Astrocyte (in vitro differentiated cells and primary cell): ENCODE measurements at regions not wholly inside any gene's neighbourhood (a gene's known extent, or its start where the extent isn't known, plus 50 kb on each side); places are given as distances from the start of the nearest gene placed in this dataset.

Experiments used
- DNase-seq: peaks from one replicate; pipeline ENCODE4 v3.0.0-alpha.2; 2010; ENCODE audit warnings: low read depth
- FAIRE-seq: peaks from 2 replicates; lab custom pipeline; 2011; peaks lifted over from hg19 to GRCh38; lab: Jason Lieb, UNC
- H2AFZ ChIP-seq: 2 replicates; pipeline ENCODE4 v1.6.0; 2012; ENCODE audit warnings: low read depth, low read length, inconsistent platforms
- H3K27ac ChIP-seq: 2 replicates; pipeline ENCODE4 v1.5.1; 2011; ENCODE audit warnings: low read depth, low read length, inconsistent platforms
- H3K27me3 ChIP-seq: 2 replicates; pipeline ENCODE4 v1.6.0; 2011; ENCODE audit warnings: low read length, inconsistent platforms; ENCODE audit not compliant: insufficient read depth
- H3K36me3 ChIP-seq: 2 replicates; pipeline ENCODE4 v1.5.1; 2011; ENCODE audit warnings: low read length, inconsistent platforms; ENCODE audit not compliant: insufficient read depth
- H3K4me1 ChIP-seq: 2 replicates; pipeline ENCODE4 v1.5.1; 2011; ENCODE audit warnings: low read length, inconsistent platforms; ENCODE audit not compliant: insufficient read depth
- H3K4me2 ChIP-seq: 2 replicates; pipeline ENCODE4 v1.6.0; 2012; ENCODE audit warnings: low read length, inconsistent platforms
- H3K4me3 ChIP-seq: 2 replicates; pipeline ENCODE4 v1.5.1; 2011; ENCODE audit warnings: low read depth, mild to moderate bottlenecking, low read length, inconsistent platforms; ENCODE audit not compliant: insufficient read depth
- H3K79me2 ChIP-seq: 2 replicates; pipeline ENCODE4 v1.6.0; 2012; ENCODE audit warnings: mild to moderate bottlenecking, low read length, inconsistent platforms; ENCODE audit not compliant: insufficient read depth
- H3K9ac ChIP-seq: 2 replicates; pipeline ENCODE4 v1.6.0; 2012; ENCODE audit warnings: mild to moderate bottlenecking, low read length, inconsistent platforms
- H3K9me3 ChIP-seq: 2 replicates; pipeline ENCODE4 v1.5.1; 2012; ENCODE audit warnings: low read depth, mild to moderate bottlenecking, low read length, inconsistent platforms; ENCODE audit not compliant: insufficient read depth
- H4K20me1 ChIP-seq: 2 replicates; pipeline ENCODE4 v1.6.0; 2012; ENCODE audit warnings: low read length, inconsistent platforms; ENCODE audit not compliant: insufficient read depth
- H3K27ac Mint-ChIP-seq: one replicate; pipeline ENCODE4 v1.8.0; 2021; ENCODE audit warnings: mild to moderate bottlenecking, mixed read lengths; ENCODE audit not compliant: unreplicated experiment
- H3K27me3 Mint-ChIP-seq: one replicate; pipeline ENCODE4 v1.8.0; 2021; ENCODE audit warnings: low read depth, mixed read lengths; ENCODE audit not compliant: unreplicated experiment
- H3K36me3 Mint-ChIP-seq: one replicate; pipeline ENCODE4 v1.8.0; 2021; ENCODE audit warnings: low read depth, mixed read lengths; ENCODE audit not compliant: unreplicated experiment
- H3K4me1 Mint-ChIP-seq: one replicate; pipeline ENCODE4 v1.8.0; 2021; ENCODE audit warnings: low read depth, mixed read lengths; ENCODE audit not compliant: unreplicated experiment
- H3K4me3 Mint-ChIP-seq: one replicate; pipeline ENCODE4 v1.8.0; 2021; ENCODE audit warnings: mild to moderate bottlenecking, moderate library complexity, mixed read lengths; ENCODE audit not compliant: unreplicated experiment
- H3K9me3 Mint-ChIP-seq: one replicate; pipeline ENCODE4 v1.8.0; 2021; ENCODE audit warnings: mild to moderate bottlenecking, mixed read lengths; ENCODE audit not compliant: unreplicated experiment
- CTCF ChIP-seq: IDR thresholded peaks from 2 replicates; pipeline ENCODE4 v1.5.1; 2011; ENCODE audit warnings: low read depth, mild to moderate bottlenecking, inconsistent platforms, low read length, moderate library complexity; ENCODE audit not compliant: insufficient read depth
- EZH2 ChIP-seq: IDR thresholded peaks from 2 replicates; pipeline ENCODE4 v1.6.1; 2012; ENCODE audit warnings: mild to moderate bottlenecking, low read length, inconsistent platforms; ENCODE audit not compliant: insufficient read depth

- no peak overlapping the region for H3K27ac Mint-ChIP-seq
Measured at GRCh38 chr3:24704496-24704895, 209.8 kb upstream of the THRB start.

GRCh38 chr3:24707936-24708335, 213.3 kb upstream of the THRB start:
- Histone ChIP-seq H3K4me3 (no peak overlapping the region), H3K9ac (no peak overlapping the region), H3K27me3 (peaks cover 4% of the 10 kb centered on the region), H3K4me2 (no peak overlapping the region), H3K9me3 (no peaks in the 10 kb centered on the region), H3K36me3 (no peaks in the 10 kb centered on the region), H3K27ac (no peak overlapping the region), H2AFZ (no peak overlapping the region), H4K20me1 (no peaks in the 10 kb centered on the region), H3K79me2 (no peaks in the 10 kb centered on the region), H3K4me1 (peaks cover 4% of the 10 kb centered on the region)
- no peak for FAIRE-seq
- no peaks in the 10 kb centered on the region for H3K9me3 Mint-ChIP-seq
- DNase-seq = no peak
- peaks cover 2% of the 10 kb centered on the region for H3K4me1 Mint-ChIP-seq
- H3K4me3 Mint-ChIP-seq = no peak overlapping the region
- no peaks in the 10 kb centered on the region for H3K36me3 Mint-ChIP-seq
- TF ChIP-seq CTCF (no peak), EZH2 (no peak)
- H3K27ac Mint-ChIP-seq = no peak overlapping the region
- H3K27me3 Mint-ChIP-seq = peaks cover 8% of the 10 kb centered on the region

More at GRCh38 chr3:24704496-24704895, 209.8 kb upstream of the THRB start:
- H3K9me3 Mint-ChIP-seq = peaks cover 3% of the 10 kb centered on the region
- Histone ChIP-seq H3K79me2 (no peaks in the 10 kb centered on the region), H3K9me3 (no peaks in the 10 kb centered on the region), H4K20me1 (no peaks in the 10 kb centered on the region), H3K36me3 (no peaks in the 10 kb centered on the region), H3K4me3 (no peak overlapping the region), H3K4me2 (no peak overlapping the region), H3K4me1 (peaks cover 4% of the 10 kb centered on the region), H3K27ac (no peak overlapping the region), H2AFZ (no peak overlapping the region), H3K27me3 (peaks cover 4% of the 10 kb centered on the region), H3K9ac (no peak overlapping the region)
- FAIRE-seq = no peak
- no peaks in the 10 kb centered on the region for H3K4me1 Mint-ChIP-seq
- TF ChIP-seq EZH2 (no peak), CTCF (no peak)
- H3K27me3 Mint-ChIP-seq = peaks cover 5% of the 10 kb centered on the region
- DNase-seq = peak; percentile 56
- H3K4me3 Mint-ChIP-seq = no peak overlapping the region
- H3K36me3 Mint-ChIP-seq = no peaks in the 10 kb centered on the region

GRCh38 chr3:24709956-24710355, 215.3 kb upstream of the THRB start:
- no peak overlapping the region for H3K4me3 ChIP-seq
- no peaks in the 10 kb centered on the region for H3K9me3 ChIP-seq
- no peak overlapping the region for H3K4me3 Mint-ChIP-seq
- no peaks in the 10 kb centered on the region for H3K9me3 Mint-ChIP-seq
- peaks cover 8% of the 10 kb centered on the region for H3K27me3 Mint-ChIP-seq
- TF ChIP-seq EZH2 = no peak
- no peak for TF ChIP-seq CTCF
- peaks cover 4% of the 10 kb centered on the region for H3K27me3 ChIP-seq
- no peak overlapping the region for H3K4me2 ChIP-seq
- H3K36me3 Mint-ChIP-seq = no peaks in the 10 kb centered on the region
- no peak overlapping the region for H3K9ac ChIP-seq
- no peaks in the 10 kb centered on the region for H4K20me1 ChIP-seq
- no peak overlapping the region for H3K27ac ChIP-seq
- H2AFZ ChIP-seq = no peak overlapping the region
- DNase-seq (no peak), FAIRE-seq (no peak)
- no peaks in the 10 kb centered on the region for H3K4me1 ChIP-seq
- no peak overlapping the region for H3K27ac Mint-ChIP-seq
- no peaks in the 10 kb centered on the region for H3K79me2 ChIP-seq
- H3K36me3 ChIP-seq = no peaks in the 10 kb centered on the region
- H3K4me1 Mint-ChIP-seq = peaks cover 9% of the 10 kb centered on the region
